COLO668 (cell line): ENCODE measurements at regions not wholly inside any gene's neighbourhood (a gene's known extent, or its start where the extent isn't known, plus 50 kb on each side); places are given as distances from the start of the nearest gene placed in this dataset.
"Not testable (repeated sequence)": the region's sequence is repeated elsewhere in the genome, so short reads cannot be mapped to it uniquely, and the experiment has no call there.

Source experiments
- DNase-seq: peaks from one replicate; lab custom pipeline; 2025; ENCODE audit not compliant: unreplicated experiment; lab: John Stamatoyannopoulos, UW

GRCh38 chr5:99368726-99369125 lies 439.9 kb upstream of the CHD1 start:
- DNase-seq: no peak

GRCh38 chr5:99355881-99356280 lies 427.1 kb upstream of the CHD1 start:
- DNase-seq: no peak

- DNase-seq: peak; percentile 19
Observed at GRCh38 chr5:99349787-99350186, 421.0 kb upstream of the CHD1 start.

GRCh38 chr5:99348597-99348996 lies 419.8 kb upstream of the CHD1 start:
- DNase-seq: no peak

GRCh38 chr5:99339758-99340157 lies 411.0 kb upstream of the CHD1 start:
- DNase-seq: not testable (repeated sequence)

GRCh38 chr5:99334936-99335335 lies 406.1 kb upstream of the CHD1 start:
- no peak for DNase-seq

GRCh38 chr5:99331061-99331460 lies 402.3 kb upstream of the CHD1 start:
- peak; percentile 53 for DNase-seq

- no peak for DNase-seq
Observed at GRCh38 chr5:99320436-99320835, 391.6 kb upstream of the CHD1 start.

- DNase-seq: no peak
Observed at GRCh38 chr5:99317136-99317535, 388.3 kb upstream of the CHD1 start.

- DNase-seq: no peak
Observed at GRCh38 chr5:99316484-99316883, 387.7 kb upstream of the CHD1 start.

GRCh38 chr5:99315413-99316183 lies 386.8 kb upstream of the CHD1 start:
- DNase-seq: no peak

- no peak for DNase-seq
Observed at GRCh38 chr5:99314721-99315120, 385.9 kb upstream of the CHD1 start.

GRCh38 chr5:99308131-99308530 lies 379.3 kb upstream of the CHD1 start:
- no peak for DNase-seq

- no peak for DNase-seq
Observed at GRCh38 chr5:99305045-99305580, 376.3 kb upstream of the CHD1 start.

- DNase-seq: no peak
Observed at GRCh38 chr5:99285606-99286005, 356.8 kb upstream of the CHD1 start.

- DNase-seq: no peak
Observed at GRCh38 chr5:99275128-99275527, 346.3 kb upstream of the CHD1 start.

- DNase-seq: no peak
Observed at GRCh38 chr5:99272576-99272975, 343.8 kb upstream of the CHD1 start.

- DNase-seq: no peak
Observed at GRCh38 chr5:99258819-99259218, 330.0 kb upstream of the CHD1 start.

- DNase-seq: no peak
Observed at GRCh38 chr5:99248066-99248465, 319.3 kb upstream of the CHD1 start.

GRCh38 chr5:99247346-99247745 lies 318.5 kb upstream of the CHD1 start:
- DNase-seq: no peak

GRCh38 chr5:99243111-99243510 lies 314.3 kb upstream of the CHD1 start:
- no peak for DNase-seq

GRCh38 chr5:99239826-99240360 lies 311.1 kb upstream of the CHD1 start:
- no peak for DNase-seq
